GM19328 (cell line): ENCODE measurements at regions not wholly inside any gene's neighbourhood (a gene's known extent, or its start where the extent isn't known, plus 50 kb on each side); places are given as distances from the start of the nearest gene placed in this dataset.

Source experiments
- ATAC-seq: cut with Tn5 transposase; IDR thresholded peaks from one replicate; pipeline ENCODE4 v1.9.1; 2021; ENCODE audit warnings: mild to moderate bottlenecking, moderate library complexity; ENCODE audit not compliant: unreplicated experiment

DNA sequence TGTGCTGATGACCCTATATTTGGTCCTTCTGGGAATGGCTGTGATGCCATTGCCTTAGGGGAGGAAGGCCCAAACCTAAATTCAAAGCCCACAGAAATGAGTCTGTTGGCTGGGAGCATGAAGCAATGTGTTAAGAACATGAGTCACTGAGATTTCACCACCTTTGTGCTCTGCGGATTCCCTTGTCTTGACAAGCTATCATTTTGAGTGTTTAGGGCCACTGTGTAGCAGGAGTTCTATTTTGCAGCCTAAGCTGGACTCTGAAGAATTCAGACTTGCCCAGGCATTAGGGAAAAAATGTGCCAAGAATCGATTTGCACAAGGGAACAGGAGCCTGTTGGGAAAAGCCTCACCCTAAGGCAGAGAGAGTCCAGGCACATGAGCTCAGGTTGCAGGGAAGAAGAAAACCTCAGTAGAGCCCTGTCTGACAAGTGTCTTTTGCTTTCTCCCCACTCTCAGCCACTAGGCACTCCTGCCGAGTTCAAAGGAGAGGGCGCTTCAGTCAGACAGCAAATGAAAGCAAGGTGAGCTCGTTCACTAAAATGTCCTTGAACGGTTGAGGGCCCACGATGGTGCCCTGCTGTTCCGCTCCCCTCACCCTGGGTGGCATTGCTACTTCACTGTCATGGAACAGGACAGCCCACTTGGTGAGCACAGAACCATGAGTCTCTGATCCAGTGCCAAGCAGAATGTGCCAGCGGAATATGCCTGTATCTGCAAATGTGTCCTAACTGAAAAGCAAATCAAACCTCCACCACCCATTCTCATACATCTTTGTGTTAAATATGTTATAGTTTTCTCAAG is 93.6 kb downstream of the PRLHR start:
- ATAC-seq: no peak

DNA sequence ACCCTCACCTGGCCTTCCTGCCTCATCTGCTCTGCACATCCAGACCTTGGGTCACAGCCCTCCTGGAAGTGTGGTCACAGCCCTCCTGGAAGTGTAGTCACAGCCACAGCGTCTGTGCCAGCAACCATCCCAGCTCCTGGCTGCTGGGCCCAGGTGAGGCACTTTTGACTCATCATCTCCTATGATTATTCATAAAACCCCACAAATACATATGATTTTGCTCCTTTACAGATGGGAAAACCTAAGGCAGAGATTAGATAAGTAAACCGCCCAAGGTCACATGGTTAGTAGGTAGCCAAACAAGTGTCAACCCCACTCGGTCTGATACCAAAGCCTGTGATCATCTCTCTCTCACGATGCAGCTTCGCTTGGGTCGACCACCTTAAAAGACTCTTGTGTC is 94.3 kb downstream of the PRLHR start:
- ATAC-seq: no peak

DNA sequence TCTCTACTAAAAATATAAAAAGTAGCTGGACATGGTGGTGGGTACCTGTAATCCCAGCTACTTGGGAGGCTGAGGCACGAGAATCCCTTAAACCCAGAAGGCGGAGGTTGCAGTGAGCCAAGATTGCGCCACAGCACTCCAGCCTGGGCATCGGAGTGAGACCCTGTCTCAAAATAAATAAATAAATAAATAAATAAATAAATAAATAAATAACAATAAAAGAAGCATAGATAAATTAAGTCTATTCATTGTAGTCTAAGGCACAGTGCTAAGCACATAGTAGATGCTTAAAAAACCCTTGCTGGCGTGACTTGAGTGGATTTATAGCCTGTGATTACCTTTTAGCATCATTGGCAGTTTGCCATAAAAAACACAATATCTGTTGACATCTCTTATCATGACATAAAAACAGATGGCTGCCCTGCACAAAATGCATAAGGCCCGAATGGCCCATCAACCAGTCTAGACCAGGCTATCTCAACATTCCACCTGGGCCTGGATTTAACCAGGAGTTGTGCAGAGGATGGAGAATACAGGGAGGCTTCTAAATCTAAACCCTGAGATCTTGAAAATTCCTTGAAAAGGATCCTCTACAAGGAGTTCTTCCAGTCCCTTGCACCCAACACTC is 94.9 kb downstream of the PRLHR start:
- no peak for ATAC-seq

DNA sequence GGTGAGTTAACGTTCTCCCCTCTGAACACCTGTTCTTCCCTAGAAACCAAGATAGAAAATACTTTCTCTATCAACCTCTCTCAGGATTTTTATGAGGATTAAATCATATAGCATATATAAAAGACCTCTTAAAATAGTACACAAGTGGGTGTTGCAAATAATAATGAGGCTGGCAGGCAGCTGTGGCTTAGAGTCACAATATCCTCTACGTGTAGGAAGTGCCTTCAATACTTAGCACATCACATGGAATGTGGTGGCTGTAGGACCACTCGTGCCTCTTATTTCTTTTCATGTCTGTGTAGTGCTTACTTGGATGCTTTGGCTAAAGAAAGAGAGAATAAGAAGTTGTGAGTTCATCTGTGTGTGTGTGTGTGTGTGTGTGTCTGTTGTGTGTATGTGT is 96.3 kb downstream of the PRLHR start:
- ATAC-seq: no peak

DNA sequence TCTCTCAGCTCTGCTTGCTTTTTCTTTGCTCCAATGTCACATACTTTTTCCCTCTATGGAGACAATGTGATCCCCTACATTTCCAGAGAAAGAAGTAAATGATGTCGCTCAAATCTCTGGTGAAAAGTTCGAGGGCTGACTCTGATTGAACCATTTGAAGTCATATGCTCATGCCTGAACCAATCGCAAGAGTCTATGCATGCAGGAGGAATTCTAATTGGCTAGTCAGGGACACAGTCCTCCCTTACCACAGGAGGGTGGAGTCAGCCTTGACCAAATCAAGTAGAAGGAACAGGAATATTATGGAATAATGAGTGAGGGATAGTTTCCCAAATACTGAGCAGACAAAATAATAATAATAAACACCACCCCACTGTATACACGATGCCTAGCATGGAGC is 96.8 kb downstream of the PRLHR start:
- ATAC-seq: no peak

DNA sequence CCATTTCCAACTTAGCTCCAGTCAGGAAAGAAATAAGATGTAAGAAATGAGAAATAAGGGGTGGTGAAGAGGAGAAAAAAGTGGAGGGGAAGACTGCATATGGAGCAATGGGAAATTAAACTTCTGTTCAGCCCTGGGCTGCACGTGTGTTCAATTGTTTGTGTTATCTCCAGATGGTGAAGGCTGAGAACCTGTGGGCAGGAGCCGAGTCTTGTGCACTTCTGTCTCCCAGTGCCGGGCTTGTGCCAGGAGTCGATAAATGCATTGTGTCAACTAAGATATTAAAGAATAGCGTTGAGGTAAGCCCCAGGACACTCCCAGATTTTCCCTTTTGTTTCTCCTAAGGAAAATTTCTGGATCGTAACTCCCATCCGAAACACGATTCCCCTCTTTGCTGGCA is 98.2 kb downstream of the PRLHR start:
- no peak for ATAC-seq

DNA sequence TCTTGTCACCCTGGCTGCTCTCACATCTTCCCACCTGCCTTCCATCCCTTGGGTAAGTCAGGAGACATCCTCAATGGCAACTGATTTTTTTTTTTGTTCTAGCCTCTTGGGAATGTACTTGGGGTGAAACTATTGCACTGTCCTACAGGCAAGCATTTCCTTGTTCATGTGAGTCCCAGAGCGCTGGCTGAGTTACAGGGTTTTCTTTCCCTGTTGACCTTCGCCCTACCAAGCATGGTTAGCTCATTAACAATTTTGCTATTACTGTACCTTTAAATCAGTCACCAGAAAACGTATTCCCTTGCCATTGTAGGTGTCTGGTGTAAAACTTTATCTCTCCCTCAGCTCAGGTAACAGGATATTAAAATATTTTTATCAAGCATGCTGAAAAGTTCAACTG is 98.9 kb downstream of the PRLHR start:
- ATAC-seq: no peak

DNA sequence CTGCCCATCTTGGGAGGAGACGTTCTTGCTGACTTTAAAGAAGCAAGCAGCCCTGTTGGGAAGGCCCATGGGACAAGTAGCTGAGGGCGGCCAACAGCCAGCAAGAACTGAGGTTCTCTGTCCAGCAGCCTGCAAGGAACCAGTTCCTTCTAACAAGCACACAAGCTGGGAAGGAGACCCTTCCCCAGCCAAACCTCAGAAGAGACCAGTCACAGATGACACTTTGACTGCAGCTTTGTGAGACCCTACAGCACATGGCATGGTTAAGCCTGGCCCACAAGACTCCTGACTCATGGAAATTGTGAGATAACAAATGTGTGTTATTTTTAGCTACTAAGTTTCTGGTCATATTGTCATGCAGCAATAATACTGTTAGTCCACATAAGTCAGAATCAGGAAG is 99.9 kb downstream of the PRLHR start:
- ATAC-seq: no peak

DNA sequence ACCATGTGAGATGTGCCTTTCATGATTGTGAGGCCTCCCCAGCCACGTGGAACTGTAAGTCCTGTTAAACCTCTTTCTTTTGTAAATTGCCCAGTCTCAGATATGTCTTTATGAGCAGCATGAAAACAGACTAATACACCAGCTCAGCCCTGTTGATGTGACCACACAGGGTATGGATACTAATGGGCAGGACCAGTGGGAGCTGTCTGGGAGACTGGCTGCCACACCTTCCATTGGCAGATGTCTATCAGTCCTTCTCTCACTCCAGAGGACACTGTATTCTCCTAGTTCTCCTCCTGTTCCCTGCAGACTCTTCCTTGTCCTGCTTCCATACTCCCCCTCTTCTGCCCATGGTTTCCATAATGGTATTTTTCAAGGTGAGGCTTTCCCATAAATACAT is 104.4 kb downstream of the PRLHR start:
- ATAC-seq: no peak

DNA sequence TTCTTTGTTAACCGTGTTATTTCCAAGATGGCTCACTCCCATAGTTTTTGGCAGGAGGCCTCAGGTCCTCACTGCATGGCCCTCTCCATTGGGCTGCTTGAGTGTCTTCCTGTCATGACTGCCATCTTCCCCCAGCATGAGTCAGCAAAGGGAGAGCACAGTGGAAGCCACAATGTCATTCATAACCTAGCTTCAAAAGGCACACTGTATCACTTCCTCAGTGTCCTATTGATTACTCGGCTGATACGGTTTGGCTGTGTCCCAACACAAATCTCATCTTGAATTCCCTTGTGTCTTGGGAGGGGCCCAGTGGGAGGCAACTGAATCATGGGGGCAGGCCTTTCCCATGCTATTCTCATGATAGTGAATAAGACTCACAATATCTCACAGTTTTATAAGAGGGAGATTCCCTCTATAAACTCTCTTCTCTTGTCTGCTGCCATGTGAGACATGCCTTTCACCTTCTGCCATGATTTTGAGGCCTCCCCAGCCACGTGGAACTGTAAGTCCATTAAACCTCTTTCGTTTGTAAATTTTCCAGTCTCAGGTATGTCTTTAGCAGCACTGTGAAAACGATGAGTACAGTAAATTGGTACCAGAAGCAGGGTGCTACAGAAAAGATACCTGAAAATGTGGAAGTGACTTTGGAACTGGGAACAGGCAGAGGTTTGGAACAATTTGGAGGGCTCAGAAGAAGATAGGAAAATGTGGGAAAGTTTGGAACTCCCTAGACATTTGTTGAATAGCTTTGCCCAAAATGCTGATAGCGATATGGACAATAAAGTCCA is 106.5 kb downstream of the PRLHR start:
- ATAC-seq: no peak

DNA sequence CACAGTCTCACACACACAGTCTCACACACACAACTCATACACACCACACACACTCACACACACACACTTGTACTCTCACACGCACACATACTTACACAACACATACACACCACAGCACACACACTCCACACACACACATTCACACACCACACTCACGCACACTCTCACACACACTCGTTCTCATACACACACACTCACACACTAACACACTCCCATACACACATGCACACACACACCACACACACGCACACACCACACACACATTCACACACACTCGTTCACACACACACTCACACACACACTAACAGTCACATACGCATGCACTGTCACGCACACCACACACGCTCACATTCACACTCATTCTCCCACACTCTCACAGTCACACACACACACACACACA is 109.8 kb downstream of the PRLHR start:
- ATAC-seq: no peak

DNA sequence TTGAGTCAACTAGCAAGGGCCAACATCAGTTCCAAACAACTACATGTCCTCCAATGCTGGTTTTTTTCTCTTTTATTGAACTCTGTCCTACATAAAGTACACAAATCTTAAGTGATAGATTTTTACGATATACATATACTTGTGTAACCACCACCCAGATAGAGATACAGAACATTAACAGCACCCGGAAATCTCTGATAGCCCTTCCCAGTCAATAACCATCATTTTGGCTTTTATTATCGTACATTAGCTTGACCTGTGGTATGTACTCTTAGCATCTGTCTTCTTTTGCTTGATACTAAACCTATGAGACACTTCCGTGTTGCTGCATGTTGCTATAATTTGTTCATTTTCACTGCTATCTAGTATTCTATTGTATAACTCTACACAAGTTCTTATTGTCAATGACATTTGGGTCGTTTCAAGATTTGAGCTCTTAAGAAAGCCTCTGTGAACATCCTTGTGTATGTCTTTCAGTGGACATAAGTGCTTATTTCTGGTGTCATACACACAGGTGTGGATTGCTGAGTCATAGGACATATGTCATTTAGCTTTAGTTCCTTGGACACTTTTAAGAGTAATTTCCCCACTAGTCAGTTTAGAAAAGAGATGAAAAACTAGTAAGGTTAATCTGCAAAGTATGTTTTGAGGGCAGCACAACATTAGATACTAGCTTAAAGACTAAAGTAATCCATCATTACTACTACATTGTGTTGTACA is 111.1 kb downstream of the PRLHR start:
- ATAC-seq: no peak

DNA sequence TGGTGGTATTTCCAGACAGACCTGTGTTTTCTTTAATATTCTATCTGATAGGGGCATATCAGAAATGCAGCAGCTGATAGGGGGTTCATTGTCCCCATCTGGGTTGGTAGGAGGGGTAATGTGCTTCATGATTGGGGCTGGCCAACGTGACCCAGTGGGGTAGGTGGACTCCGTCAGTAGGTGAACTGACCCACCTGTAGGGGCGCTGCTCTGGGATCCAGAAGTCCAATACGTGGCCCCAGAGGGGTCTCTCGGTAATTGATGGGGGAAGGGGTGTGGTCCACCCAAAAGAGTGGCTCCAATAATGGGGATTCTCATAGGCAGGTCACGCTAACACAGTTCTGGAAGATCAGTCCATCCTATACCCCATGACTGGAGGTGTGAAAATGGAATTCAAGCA is 112.0 kb downstream of the PRLHR start:
- no peak for ATAC-seq

DNA sequence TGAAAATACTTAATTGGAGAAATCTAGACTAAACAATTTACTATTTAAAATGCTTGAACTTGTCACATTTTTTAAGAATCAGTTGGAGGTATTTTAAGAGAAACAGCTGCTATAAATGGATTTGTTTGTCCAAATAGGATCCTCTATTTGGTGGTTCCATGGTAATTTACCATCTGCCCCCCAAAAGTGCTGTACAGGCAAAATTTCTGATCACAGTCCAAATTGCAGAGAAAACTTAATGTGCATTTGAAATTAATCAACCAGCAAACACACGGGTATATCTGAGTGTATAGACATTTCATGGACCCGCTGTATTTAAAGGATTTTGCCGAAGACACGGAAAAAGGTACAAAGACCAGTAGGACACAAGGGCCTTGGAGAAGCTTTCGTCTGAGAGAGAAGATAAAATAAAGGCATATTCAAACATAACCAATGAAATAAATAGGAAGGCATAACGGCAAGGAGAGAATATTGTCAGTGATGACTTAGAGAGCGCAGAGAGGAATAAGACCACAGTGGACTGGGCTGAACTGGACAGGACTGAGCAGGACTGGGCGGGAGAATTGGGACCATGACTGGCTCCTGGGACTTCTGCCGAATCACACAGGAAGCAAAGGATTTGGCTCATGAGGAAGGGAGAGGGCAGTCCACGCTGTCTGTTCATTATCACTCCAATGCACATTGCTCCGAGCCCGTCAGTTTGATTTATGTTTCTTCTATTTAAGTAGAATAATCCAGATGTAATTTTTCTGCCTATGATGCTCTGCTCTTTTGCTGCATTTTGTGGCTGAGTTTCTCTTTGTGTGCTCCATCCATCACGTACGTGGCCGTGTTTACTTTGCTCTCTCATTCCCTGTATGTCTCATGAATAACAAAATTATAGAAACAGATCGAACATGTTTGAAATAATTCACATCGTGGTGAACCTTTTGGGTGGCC is 112.8 kb downstream of the PRLHR start:
- no peak for ATAC-seq

DNA sequence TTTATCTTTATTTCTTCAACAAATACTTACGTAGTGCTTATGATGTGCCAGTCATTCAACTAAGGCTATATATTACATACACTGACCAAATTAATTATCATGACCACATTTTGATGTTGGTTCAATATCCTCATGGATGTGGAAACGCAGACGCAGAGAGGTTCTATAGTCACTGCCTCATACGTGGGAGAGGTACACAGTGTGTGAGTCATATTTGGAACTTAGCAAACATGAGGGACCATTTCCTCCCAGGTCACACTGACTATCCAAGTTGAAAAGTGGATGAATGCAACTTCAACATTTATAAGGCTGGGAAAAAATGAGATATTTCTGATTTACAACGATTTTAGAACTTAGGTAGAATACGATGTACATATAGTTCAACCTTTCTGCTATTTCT is 113.6 kb downstream of the PRLHR start:
- no peak for ATAC-seq

DNA sequence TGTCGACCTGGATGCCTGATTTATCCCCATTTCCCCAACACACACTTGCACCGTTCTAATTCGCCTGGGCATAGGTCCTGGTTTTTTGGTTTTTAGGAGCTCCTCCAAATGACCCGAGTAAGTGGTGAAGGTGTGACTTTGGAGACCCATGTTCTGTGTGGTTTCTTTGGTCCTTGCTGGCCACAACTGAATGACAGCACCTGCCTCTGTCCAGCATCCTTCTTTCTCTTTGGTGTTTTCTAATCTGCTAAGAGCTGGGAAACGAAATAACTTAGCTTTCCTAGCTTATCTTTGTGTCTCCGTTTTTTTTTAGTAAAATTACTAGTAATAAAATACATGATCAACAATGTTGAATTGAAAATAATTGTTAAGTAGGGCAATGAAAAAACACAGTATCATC is 120.2 kb downstream of the PRLHR start:
- no peak for ATAC-seq

DNA sequence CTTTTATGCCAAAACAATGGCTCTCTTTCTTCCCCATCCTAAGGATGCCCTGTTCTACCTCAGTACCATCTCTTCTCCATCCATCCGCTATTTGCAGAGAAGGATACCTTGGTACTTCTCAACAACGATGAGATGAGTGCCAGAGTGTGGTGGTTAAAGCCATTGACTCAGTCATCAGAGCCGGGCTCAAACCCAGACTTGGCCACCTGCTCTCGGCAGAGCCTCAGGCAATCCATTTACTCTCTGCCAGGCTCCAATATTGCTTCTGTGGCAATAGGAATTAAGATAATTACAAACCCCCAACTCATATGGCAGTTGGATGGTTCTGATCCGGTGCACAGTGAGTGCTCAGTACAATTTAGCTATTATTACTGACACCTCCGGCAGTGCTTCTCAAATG is 121.3 kb downstream of the PRLHR start:
- no peak for ATAC-seq

DNA sequence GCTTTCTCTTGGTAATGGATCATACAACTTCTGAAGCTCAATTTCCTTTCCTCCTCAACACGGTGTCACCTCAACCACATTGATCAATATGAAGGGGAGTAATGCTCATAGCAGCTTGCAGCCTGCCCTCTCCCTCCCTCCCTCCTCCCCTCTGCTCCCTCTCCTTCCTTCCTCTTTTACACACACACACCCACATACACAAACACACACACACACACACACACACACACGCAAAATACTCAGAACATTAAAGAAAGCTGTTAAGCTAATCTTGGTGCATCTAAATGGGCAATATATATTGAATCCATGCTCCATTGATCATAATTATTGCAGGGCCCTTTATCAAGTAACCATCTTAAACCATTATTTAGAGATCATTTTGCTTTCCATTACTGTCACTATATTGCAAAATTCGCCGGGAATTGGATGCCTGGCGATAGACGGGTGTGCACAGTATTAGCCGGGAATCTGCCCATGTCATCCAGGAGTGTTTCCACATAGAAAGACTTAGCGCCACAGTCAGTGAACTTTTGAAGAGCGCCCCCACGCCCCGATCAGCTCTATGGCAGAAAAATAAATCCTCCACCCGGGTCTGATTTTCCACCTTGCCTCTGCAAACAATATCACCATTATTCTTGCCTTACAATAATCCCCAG is 122.0 kb downstream of the PRLHR start:
- no peak for ATAC-seq

DNA sequence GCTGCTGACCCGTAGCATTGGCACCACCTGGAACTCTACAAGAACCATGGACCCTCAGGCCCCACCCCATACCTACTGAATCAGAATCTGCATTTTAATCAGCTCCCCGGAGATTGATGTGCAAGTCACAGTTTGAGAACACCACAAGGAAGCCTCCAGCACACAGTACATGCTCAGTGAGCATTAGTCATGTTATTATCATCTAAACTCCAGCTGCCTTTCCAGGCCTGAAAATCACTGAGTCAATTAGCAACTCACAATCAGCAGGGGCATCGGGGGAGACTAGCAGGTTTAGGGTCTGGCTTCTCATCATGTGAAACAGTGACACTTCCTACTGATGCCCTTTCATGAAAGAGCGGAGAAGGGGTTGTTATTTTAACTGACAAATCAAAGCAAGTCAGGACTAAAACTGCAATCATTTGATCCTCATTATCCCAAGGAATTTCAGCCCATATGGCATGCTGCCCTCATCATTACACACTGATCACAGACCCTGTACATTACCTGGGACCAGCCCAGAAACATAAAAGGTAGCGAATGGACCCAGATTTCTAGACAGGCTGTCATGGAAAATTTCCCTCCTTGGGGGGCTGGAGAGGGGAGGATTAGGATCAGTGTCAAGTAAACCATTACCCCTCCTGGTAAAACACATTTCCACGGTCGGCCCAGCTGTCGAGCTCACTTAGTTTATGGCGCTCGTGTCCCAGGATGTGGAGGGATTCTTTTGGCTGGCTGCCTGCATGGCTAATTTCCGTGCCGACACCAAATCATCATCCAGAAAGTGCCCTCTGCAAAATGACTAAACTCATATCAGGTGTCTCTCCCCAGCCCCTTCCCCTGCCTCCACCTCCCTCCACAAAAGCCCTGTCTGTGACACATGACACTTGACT is 122.8 kb downstream of the PRLHR start:
- no peak for ATAC-seq
